Esophagus squamous epithelium (tissue), 5 donors: ENCODE measurements at regions not wholly inside any gene's neighbourhood (a gene's known extent, or its start where the extent isn't known, plus 50 kb on each side); places are given as distances from the start of the nearest gene placed in this dataset.

Experiments used
- DNase-seq: peaks from one replicate; lab custom pipeline; 2025; lab: John Stamatoyannopoulos, UW
- H3K27ac ChIP-seq, 4 donors: fragments of 200-600 bp; sonication (generic); one replicate each; pipeline ENCODE4 v1.5.1; 2016 to 2019; ENCODE audit warnings: mild to moderate bottlenecking in 1 of 4
- H3K27me3 ChIP-seq, 4 donors: fragments of 200-600 bp; sonication (generic); 1 replicate in 3 of 4; 2 replicates in 1 of 4; pipeline versions ENCODE4 v1.5.1 to v1.6.0; 2017 to 2021; ENCODE audit warnings: antibody characterized with exemption in 1 of 4
- H3K36me3 ChIP-seq, 3 donors: fragments of 200-600 bp; sonication (generic); one replicate each; pipeline ENCODE4 v1.5.1; 2016 to 2019
- H3K4me1 ChIP-seq, 3 donors: fragments of 200-600 bp; sonication (generic); one replicate each; pipeline ENCODE4 v1.5.1; 2017 to 2019
- H3K4me3 ChIP-seq, 4 donors: fragments of 200-600 bp; sonication (generic); 1 replicate in 3 of 4; 2 replicates in 1 of 4; pipeline ENCODE4 v1.5.1; 2016 to 2019; ENCODE audit warnings: mild to moderate bottlenecking in 2 of 4, moderate library complexity in 1 of 4
- H3K9me3 ChIP-seq, 3 donors: fragments of 200-600 bp; sonication (generic); one replicate each; pipeline ENCODE4 v1.5.1; 2016 to 2019
- POLR2A ChIP-seq, 4 donors: fragments of 450-650 bp; IDR thresholded peaks; one replicate each; pipeline ENCODE4 v1.6.1; 2017; ENCODE audit warnings: antibody characterized with exemption in 4 of 4, mild to moderate bottlenecking in 4 of 4, moderate library complexity in 3 of 4
- WGBS, 2 donors: methylation state at CpG; one replicate each; pipeline ENCODE4 v1.1.5; 2018; 5-methylcytosine and 5-hydroxymethylcytosine counted together
- intact Hi-C: fragments of 100-400 bp; cut with DNase I; formaldehyde crosslinking; loops from one replicate; pipeline ENCODE4 v1.15.0; 2022
- TF ChIP-seq, protein P1 (sequence below), 6 experiments: fragments of 450-650 bp in 4 of 6; fragments of 200-600 bp in 2 of 6; sonication (generic) in 2 of 6; IDR thresholded peaks; one replicate each; pipeline ENCODE4 v1.5.1; 2016 to 2019; ENCODE audit warnings: antibody characterized with exemption in 6 of 6, mild to moderate bottlenecking in 4 of 6, moderate library complexity in 4 of 6
- donor health status: DM: yes; HTN: yes; CAD: no.

DNA sequence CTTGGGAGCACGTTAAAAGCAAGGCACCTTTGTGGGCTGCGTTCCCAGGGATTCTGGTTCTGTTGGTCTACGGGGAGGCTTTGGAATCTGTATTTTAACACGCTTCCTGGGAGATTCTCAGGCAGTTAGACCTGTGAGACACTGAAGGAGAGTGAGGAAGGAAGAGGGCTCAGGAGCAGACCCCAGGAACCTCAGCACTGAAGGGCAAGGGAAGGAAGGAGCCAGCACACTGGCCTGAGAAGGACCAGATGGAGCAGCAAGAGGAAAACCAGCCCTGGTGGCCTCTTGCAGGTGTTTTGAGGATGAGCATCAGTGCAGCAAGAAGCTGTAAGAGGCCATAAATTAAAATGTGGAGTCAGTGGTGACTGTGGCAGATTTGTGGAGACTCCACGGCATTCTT, 146.7 kb downstream of the RPLP1 start:
- Histone ChIP-seq H3K4me1 (peaks cover 12 to 23% (median 16%) of the 10 kb centered on the region in 3 donors), H3K36me3 (no peaks in the 10 kb centered on the region), H3K27me3 (peaks cover 0 to 77% (median 0%) of the 10 kb centered on the region in 4 donors), H3K9me3 (no peaks in the 10 kb centered on the region), H3K4me3 (no peak overlapping the region), H3K27ac (no peak overlapping the region)
- no peak for DNase-seq
- TF ChIP-seq, protein P1, sequence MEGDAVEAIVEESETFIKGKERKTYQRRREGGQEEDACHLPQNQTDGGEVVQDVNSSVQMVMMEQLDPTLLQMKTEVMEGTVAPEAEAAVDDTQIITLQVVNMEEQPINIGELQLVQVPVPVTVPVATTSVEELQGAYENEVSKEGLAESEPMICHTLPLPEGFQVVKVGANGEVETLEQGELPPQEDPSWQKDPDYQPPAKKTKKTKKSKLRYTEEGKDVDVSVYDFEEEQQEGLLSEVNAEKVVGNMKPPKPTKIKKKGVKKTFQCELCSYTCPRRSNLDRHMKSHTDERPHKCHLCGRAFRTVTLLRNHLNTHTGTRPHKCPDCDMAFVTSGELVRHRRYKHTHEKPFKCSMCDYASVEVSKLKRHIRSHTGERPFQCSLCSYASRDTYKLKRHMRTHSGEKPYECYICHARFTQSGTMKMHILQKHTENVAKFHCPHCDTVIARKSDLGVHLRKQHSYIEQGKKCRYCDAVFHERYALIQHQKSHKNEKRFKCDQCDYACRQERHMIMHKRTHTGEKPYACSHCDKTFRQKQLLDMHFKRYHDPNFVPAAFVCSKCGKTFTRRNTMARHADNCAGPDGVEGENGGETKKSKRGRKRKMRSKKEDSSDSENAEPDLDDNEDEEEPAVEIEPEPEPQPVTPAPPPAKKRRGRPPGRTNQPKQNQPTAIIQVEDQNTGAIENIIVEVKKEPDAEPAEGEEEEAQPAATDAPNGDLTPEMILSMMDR (IDR thresholded peaks at IDR 0.05), result no peak
- TF ChIP-seq POLR2A (IDR thresholded peaks at IDR 0.05), result no peak
- WGBS, 2 donors, result 73 to 90% methylated on average over 3 to 5 of the region's 5 CpGs
- intact Hi-C loops, result no loop called here

DNA sequence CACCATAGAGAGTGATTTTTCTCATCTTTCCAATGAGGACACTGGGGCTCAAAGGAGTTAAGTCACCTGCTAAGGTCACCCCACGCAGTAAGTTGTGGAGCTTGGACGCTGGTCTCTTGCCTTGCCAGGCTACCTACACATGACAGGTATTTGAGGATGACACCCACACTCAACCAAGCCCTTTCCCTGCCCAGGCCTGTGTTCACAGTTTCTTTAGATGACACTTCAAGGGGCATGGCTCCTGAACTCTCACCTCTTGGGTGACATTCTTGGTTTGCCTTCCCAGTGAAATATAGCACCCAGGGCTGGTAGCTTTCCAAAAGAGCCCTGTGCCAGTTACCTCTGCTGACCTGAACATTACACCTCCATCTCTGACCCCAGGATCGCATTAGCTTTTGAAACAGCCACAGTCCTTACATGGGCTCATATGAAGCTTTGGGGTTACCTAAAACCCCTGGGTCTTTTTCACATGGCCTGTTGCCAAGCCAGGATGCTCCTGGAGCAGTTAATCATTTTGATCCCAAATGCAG, 148.0 kb downstream of the RPLP1 start:
- Histone ChIP-seq H3K9me3 (no peaks in the 10 kb centered on the region), H3K4me3 (no peak overlapping the region), H3K36me3 (no peaks in the 10 kb centered on the region), H3K27me3 (peaks cover 0 to 75% (median 0%) of the 10 kb centered on the region in 4 donors), H3K4me1 (peaks cover 0 to 10% (median 3%) of the 10 kb centered on the region in 3 donors), H3K27ac (no peak overlapping the region)
- TF ChIP-seq, protein P1 (IDR thresholded peaks at IDR 0.05), result no peak
- no peak for TF ChIP-seq POLR2A (IDR thresholded peaks at IDR 0.05)
- WGBS, 2 donors, result 88 to 91% methylated on average over 3 of the region's 3 CpGs
- intact Hi-C loops, result no loop called here
- no peak for DNase-seq

DNA sequence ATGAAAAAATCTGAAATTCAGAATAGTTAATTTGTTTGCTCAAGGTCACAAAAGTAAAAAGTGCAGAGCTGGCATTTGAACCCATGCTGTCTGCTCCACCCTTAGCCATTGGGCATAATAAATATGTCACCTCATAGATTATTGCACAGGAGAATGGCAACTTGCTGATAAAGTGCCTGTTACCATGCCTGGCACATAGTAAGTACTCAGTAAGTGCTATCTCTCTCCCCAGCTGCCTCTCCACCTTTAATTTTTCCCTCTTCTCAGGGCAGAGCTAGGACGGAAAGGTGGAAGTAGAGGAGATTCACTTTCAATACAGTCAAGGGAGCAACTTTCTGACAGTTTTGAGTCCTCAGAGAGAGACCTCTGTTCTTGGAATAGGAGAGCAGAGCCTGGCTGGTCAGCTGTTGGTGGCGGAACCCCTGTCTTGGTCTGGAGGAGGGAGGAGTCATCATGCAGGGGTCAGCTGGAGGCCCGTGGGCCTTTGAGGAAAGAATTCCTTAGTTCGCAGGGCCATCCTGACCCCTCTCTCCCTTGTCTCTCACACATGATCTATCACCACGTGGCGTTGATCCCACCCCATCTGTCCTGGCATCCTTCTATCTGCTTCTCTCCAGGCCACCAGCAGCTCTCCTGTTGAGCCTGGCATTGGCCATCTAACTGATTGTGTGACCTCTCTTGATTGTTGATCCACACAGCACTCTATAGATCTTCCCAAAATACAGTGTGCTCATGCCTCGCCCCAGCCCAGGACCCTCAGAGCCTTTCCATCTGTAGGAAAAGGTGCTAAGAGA, 149.3 kb downstream of the RPLP1 start:
- 85 to 89% methylated on average over 7 of the region's 7 CpGs for WGBS, 2 donors
- H3K4me1 ChIP-seq, result no peaks in the 10 kb centered on the region
- peaks cover 0 to 69% (median 0%) of the 10 kb centered on the region in 4 donors for H3K27me3 ChIP-seq
- DNase-seq, result no peak
- H3K4me3 ChIP-seq, result no peak overlapping the region
- no peak for TF ChIP-seq POLR2A (IDR thresholded peaks at IDR 0.05)
- TF ChIP-seq, protein P1 (IDR thresholded peaks at IDR 0.05), result no peak
- H3K27ac ChIP-seq, result no peak overlapping the region
- no peaks in the 10 kb centered on the region for H3K36me3 ChIP-seq
- intact Hi-C loops, result no loop called here
- H3K9me3 ChIP-seq, result no peaks in the 10 kb centered on the region

DNA sequence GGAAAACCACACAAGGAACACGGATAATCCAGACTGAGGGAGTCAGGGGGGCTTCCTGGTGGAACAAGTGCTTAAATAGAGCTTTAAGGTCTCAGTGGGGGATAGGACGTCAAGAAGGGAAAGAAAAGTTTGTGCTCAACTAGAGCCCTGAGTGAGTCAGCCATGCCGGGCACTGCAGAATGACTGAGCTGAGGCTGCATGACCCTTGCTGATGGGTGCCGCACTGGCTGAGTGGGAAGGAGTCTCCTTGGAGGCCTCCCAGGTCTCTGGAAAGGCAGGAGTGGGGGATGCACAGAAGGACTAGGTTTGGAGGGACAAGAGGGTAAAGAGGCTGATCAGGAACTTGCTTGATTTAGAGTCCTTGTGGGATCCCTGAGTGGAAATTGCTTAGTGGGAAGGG, 150.3 kb downstream of the RPLP1 start:
- Histone ChIP-seq H3K36me3 (no peaks in the 10 kb centered on the region), H3K27ac (no peak overlapping the region), H3K9me3 (no peaks in the 10 kb centered on the region), H3K4me1 (no peaks in the 10 kb centered on the region), H3K27me3 (peaks cover 0 to 67% (median 0%) of the 10 kb centered on the region in 4 donors), H3K4me3 (no peak overlapping the region)
- DNase-seq, result no peak
- intact Hi-C loops, result no loop called here
- no peak for TF ChIP-seq POLR2A (IDR thresholded peaks at IDR 0.05)
- TF ChIP-seq, protein P1 (IDR thresholded peaks at IDR 0.05), result no peak
- 80 to 87% methylated on average over 4 of the region's 4 CpGs for WGBS, 2 donors

DNA sequence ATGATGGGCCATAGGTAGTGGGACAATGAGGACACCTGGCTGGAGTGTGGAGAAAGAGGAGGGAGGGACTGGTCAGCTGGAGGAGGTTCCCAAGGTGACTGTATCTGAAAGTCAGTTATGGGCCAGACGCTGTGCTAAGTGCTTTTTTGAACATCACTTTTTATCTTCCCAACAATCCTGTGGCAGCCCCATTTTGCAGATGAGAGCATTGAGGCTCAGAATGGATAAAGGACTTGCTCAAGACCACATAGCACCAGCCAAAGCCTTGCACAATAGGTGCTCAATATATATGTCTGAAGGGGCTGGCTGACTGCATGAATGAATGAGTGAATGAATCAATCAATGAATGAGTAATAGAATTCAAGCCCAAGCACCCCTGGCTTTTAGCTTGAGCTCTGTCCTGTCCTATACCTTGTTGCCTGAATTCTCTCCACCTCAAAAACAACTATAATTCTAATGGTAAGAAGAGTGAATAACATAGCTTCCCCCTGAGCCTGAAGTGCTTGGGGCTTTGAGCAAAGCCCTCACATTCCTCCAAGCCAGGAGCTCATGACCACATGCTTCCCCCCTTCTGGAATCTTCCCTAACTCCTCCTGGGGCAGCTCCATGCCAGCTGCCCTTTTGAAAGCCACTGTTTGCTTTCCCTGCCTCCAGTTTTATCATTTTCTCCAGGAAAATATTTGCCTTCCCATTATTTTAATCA, 150.9 kb downstream of the RPLP1 start:
- H3K4me3 ChIP-seq, result no peak overlapping the region
- DNase-seq, result no peak
- no peaks in the 10 kb centered on the region for H3K36me3 ChIP-seq
- H3K4me1 ChIP-seq, result no peaks in the 10 kb centered on the region
- WGBS, 2 donors, result 0% methylated on average over 1 of the region's 1 CpG
- H3K27me3 ChIP-seq, result peaks cover 0 to 61% (median 0%) of the 10 kb centered on the region in 4 donors
- no peak overlapping the region for H3K27ac ChIP-seq
- intact Hi-C loops, result no loop called here
- no peak for TF ChIP-seq POLR2A (IDR thresholded peaks at IDR 0.05)
- TF ChIP-seq, protein P1 (IDR thresholded peaks at IDR 0.05), result no peak
- no peaks in the 10 kb centered on the region for H3K9me3 ChIP-seq
